Ishikawa (cell line): ENCODE measurements at regions not wholly inside any gene's neighbourhood (a gene's known extent, or its start where the extent isn't known, plus 50 kb on each side); places are given as distances from the start of the nearest gene placed in this dataset.

Experiments
- CEBPB ChIP-seq: IDR thresholded peaks from 2 replicates; pipeline ENCODE4 v1.6.1; 2012
- CREB1 ChIP-seq: IDR thresholded peaks from 2 replicates; pipeline ENCODE4 v1.6.1; 2012; ENCODE audit warnings: low read depth
- EGR1 ChIP-seq: IDR thresholded peaks from 2 replicates; pipeline ENCODE4 v1.6.1; 2012
- EP300 ChIP-seq: IDR thresholded peaks from 2 replicates; pipeline ENCODE4 v1.6.1; 2012; ENCODE audit warnings: borderline replicate concordance
- RAD21 ChIP-seq: IDR thresholded peaks from 2 replicates; pipeline ENCODE4 v1.6.1; 2012; ENCODE audit warnings: low read depth
- REST ChIP-seq: IDR thresholded peaks from 2 replicates; pipeline ENCODE4 v1.6.1; 2012; ENCODE audit warnings: low read depth, mild to moderate bottlenecking
- TAF1 ChIP-seq: IDR thresholded peaks from 2 replicates; pipeline ENCODE4 v1.6.1; 2012; ENCODE audit warnings: low read depth, mild to moderate bottlenecking

- TF ChIP-seq CEBPB: no peak
- no peak for TF ChIP-seq REST
- no peak for TF ChIP-seq TAF1
- no peak for TF ChIP-seq RAD21
- TF ChIP-seq EP300: no peak
- no peak for TF ChIP-seq EGR1
- TF ChIP-seq CREB1: no peak
Observed at GRCh38 chr4:170190265-170190664, 100.5 kb upstream of the AADAT start.
